ENCODE measurements at regions not wholly inside any gene's neighbourhood (a gene's known extent, or its start where the extent isn't known, plus 50 kb on each side); places are given as distances from the start of the nearest gene placed in this dataset.

DNA sequence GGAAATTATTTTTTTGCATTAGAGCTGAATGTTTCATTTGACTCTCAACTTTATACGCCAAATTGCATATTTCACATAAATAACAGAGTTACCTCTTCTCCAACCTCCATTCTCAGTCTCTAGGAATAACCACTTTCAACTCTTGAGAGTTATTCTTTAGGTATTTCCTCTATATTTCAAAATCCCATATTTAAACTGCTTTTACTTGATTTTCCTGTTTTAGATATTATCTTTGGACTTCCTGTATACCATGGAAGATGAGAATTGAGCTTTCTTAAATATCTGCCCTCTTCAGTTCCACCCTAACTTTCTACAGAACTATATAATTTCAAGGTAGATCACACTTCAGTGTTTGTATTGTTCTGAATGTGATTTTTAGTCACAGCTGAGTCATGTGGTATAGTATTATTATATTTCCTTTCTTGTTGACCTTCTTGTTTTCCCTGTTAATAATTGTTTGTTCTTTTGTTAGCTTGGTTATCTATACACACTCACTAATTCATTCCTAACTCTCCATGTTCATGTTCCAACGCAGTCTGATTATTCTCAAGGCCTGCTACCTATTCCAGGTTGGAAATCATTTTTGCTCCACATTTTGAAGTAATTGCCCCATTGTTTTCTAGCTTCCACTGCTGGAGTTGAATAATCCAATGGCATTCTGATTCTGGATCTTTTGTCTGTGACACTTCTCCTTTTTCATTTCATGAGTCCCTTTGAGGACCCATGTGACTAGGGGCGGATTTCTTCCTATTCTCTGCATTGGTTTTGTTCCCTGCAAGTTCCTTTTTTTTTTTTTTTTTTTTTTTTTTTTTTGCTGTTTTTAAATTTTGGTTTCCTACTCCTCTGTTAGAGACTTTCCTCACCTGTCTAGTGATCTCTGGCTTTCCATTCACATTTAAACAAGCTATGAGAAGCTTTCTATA is 156.8 kb upstream of the RBMS1 start:
- in situ Hi-C loops (cut with MboI; ENCODE audit: low pct_unique_long_range_greater_than_20kb in 2 of 9, low sequenced_read_pairs in 9 of 9, unreplicated experiment in 9 of 9) = no loop called here
- H3K27ac ChIP-seq = no peak overlapping the region
- WGBS, 10 experiments = 0 to 100% (median 81%) methylated on average over 1 to 2 of the region's 3 CpGs; no CpG with 5 or more reads in 1 of the 10 experiments
- no peak overlapping the region for H3K4me3 ChIP-seq
- ATAC-seq (replicated peaks in 6 of 8) = no peak
- H3K4me1 ChIP-seq (replicated peaks in 1 of 2) = no peaks in the 10 kb centered on the region

DNA sequence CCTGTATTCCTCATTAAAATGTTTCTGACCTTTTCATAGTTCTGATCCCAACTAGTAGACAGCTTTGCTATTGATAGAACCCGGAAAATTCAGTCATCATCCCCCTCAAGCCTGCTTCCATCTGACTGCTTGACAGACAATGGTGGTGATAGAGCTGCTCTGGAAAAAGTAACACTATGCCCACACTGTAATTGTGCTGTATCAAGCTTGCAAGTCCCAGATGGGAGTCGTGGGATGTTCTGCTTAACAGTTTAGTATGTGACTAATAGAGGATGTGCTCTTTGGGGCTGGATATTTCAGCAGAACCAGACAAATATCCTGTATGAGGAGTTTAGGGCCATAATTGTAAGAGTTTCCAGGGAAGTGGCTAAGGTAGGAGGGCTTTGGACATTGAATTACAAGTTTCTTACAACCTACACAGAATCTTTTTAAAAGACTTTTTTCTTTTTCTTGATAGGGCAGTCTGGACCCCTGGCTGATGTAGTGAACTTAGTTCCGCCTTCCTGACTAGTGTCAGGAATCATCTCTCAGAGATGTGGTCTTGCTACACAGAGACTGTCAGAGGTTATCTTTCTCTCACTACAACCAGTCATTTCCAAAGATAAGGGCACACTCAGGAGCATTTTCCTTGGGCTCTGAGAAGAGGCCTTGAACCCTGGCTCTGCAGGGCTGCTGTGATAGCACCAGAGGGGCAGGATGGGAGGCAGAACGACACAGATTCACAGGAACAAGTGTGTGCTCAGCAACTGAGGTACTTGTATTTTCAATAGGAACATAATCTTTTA is 158.0 kb upstream of the RBMS1 start:
- Histone ChIP-seq H3K27ac (no peak overlapping the region), H3K4me3 (no peak overlapping the region), H3K4me1 (replicated peaks in 1 of 2) (no peaks in the 10 kb centered on the region)
- in situ Hi-C loops (cut with MboI; ENCODE audit: low pct_unique_long_range_greater_than_20kb in 2 of 9, low sequenced_read_pairs in 9 of 9, unreplicated experiment in 9 of 9) = no loop called here
- WGBS, 10 experiments = 80 to 100% (median 100%) methylated on average over 1 to 4 of the region's 4 CpGs; no CpG with 5 or more reads in 2 of the 10 experiments
- no peak for ATAC-seq (replicated peaks in 6 of 8)

DNA sequence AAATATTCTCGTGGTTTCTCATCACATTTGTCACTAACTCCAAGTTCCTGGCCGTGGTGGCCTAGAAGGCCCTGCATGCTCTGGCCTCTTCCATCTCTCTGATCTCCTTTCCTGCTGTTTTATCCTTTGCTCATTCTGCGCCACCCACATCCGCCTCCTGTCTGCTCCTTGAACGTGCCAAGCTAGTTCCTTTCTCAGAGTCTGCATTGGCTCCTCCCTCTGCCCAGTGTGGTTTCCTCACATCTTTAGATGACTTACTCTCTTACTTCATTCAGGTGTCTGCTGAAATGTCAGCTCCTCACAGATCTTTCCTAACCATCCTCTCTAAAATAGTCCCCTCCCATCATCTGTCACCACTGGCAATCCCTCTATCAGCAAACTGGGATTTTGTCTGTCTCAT is 158.6 kb upstream of the RBMS1 start:
- H3K27ac ChIP-seq = no peak overlapping the region
- H3K4me1 ChIP-seq (replicated peaks in 1 of 2) = no peaks in the 10 kb centered on the region
- 50 to 100% (median 78%) methylated on average over 1 to 5 of the region's 5 CpGs; no CpG with 5 or more reads in 1 of the 10 experiments for WGBS, 10 experiments
- in situ Hi-C loops (cut with MboI; ENCODE audit: low pct_unique_long_range_greater_than_20kb in 2 of 9, low sequenced_read_pairs in 9 of 9, unreplicated experiment in 9 of 9) = no loop called here
- ATAC-seq (replicated peaks in 6 of 8) = no peak
- H3K4me3 ChIP-seq = no peak overlapping the region

DNA sequence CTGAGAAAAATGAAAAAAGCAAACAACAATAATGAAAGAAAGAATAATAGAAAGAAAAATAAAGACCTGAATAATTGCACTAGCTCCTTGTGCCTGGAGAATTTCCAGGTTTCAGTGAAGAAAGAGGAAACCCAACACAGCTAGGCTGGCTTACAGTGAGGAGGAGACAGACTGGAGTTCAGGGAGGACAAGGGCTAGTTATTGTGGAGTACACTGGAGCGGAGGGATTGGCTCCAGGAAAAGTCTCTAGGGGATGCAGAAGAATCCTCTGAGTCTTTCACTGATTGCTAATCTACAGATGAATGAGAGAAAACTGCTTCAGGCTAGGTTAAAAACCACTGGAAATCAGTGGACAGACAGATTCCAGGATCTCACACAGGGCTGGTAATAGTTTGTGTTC is 163.6 kb upstream of the RBMS1 start:
- Histone ChIP-seq H3K4me1 (replicated peaks in 1 of 2) (no peaks in the 10 kb centered on the region), H3K4me3 (no peak overlapping the region), H3K27ac (no peak overlapping the region)
- in situ Hi-C loops (cut with MboI; ENCODE audit: low pct_unique_long_range_greater_than_20kb in 2 of 9, low sequenced_read_pairs in 9 of 9, unreplicated experiment in 9 of 9) = no loop called here
- ATAC-seq (replicated peaks in 6 of 8) = peak in 2 of 8 experiments; percentile 55
- 33 to 100% (median 85%) methylated on average over 1 of the region's 1 CpG; no CpG with 5 or more reads in 2 of the 10 experiments for WGBS, 10 experiments

DNA sequence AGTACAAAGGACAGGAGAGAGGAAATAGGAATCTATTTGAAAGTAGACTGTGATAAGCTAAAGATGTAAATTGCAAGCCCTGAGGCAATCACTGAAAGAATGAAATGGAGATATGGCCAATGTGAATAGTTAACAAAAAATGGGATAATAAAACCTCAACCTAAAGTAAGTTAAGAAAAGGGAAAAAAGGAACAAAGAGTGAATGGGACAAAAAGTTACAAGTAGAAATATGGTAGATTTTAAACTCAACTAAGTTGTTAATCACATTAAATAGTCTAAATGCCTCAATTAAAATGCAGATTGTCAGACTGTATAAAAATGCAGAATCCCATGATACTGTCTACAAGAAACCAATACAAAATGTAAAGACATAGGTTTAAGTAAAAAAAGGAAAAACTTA is 165.2 kb upstream of the RBMS1 start:
- H3K4me3 ChIP-seq = no peak overlapping the region
- ATAC-seq (replicated peaks in 6 of 8) = no peak
- no peak overlapping the region for H3K27ac ChIP-seq
- H3K4me1 ChIP-seq (replicated peaks in 1 of 2) = no peaks in the 10 kb centered on the region
- in situ Hi-C loops (cut with MboI; ENCODE audit: low pct_unique_long_range_greater_than_20kb in 2 of 9, low sequenced_read_pairs in 9 of 9, unreplicated experiment in 9 of 9) = no loop called here

DNA sequence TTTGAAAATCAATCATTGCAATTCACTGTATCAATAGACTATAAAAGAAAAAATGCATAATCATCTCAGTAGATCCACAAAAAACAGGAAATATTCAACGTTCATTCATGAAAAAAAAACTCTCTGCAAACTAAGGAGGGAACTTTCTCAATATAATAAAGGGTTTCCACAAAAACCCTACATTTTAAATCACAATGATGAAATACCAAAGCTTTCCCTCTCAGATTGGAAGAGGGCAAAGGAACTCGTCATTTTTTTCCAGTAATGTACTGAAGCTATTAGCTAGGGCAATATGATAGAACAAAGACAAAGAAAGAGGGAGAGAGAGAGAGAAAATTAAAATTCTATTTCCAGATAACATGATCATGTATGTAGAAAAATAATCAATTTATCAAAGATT is 167.1 kb upstream of the RBMS1 start:
- ATAC-seq (replicated peaks in 6 of 8) = no peak
- WGBS, 10 experiments = 55 to 100% (median 76%) methylated on average over 1 to 2 of the region's 2 CpGs; no CpG with 5 or more reads in 1 of the 10 experiments
- in situ Hi-C loops (cut with MboI; ENCODE audit: low pct_unique_long_range_greater_than_20kb in 2 of 9, low sequenced_read_pairs in 9 of 9, unreplicated experiment in 9 of 9) = no loop called here
- Histone ChIP-seq H3K27ac (no peak overlapping the region), H3K4me3 (no peak overlapping the region), H3K4me1 (replicated peaks in 1 of 2) (peaks cover under 1 to 1% of the 10 kb centered on the region in 2 donors)

DNA sequence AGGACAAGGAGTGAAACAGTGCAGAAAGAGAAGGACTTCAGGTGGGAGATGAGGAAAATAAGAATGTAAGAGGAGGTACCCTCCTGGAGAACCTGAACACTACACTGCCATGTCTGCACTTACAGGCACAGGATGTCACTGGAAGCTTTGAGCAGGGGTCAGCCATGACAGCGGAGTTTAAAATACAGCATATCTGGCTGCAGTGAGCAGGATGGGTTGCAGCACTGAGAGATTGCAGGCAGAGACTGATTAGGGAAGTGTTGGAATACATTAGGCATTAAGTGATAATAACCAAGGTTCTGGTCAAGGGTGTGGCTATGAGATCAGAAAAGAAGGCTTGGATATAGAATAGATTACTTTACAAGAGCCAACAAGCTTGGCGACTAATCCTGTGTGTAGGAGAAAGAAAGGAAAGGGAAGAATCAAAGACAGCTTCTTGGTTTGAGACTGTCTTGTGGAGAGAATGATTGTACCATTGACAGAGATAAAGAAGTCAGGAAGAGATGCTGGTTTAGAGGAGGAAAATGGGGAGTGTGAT is 171.1 kb upstream of the RBMS1 start:
- Histone ChIP-seq H3K27ac (no peak overlapping the region), H3K4me3 (no peak overlapping the region), H3K4me1 (replicated peaks in 1 of 2) (peaks cover 11 to 14% of the 10 kb centered on the region in 2 donors)
- in situ Hi-C loops (cut with MboI; ENCODE audit: low pct_unique_long_range_greater_than_20kb in 2 of 9, low sequenced_read_pairs in 9 of 9, unreplicated experiment in 9 of 9) = no loop called here
- 58 to 100% (median 92%) methylated on average over 1 to 2 of the region's 2 CpGs; no CpG with 5 or more reads in 2 of the 10 experiments for WGBS, 10 experiments
- ATAC-seq (replicated peaks in 6 of 8) = no peak

DNA sequence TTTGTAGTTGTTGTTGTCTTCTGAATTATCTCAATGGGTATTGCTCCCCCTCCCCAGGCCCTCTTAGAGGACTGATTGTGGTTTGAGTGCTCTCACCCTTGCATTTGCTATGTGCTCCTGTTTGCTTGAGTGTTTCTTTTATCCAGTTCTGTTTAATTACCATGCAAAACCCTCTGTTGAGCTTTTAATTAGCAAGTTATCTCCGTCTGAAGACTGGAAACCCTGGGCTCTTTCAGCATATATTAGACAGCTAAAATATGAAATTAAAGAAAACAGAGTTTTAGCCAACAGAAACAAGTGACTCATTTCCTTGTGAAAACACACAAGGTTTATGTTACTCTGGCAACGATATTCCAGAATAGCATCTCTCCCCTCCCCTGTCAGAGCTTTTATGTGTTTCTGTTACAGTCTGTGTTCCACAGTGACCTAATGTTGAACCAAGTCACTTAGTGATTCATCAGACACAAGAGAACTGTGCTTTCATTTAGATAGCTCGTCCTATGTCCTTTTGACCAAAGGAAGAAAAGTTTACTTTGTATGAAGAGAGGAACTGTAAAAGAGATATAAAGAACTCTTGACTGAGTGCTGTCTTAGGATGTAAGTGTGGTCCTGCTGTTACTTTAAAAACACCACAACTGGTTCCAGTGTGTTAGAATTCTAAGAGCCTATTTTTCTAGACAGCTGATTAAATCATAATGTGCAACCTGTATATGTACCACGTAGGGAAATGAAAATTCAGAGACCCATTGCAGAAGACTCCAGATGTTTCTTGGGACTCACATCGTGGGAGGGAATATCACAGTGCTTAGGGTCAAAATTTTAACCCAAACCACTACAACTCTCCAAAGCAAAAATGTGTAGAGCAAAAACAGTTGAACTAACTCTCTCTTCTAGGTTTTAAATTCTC is 172.8 kb upstream of the RBMS1 start:
- in situ Hi-C loops (cut with MboI; ENCODE audit: low pct_unique_long_range_greater_than_20kb in 2 of 9, low sequenced_read_pairs in 9 of 9, unreplicated experiment in 9 of 9) = no loop called here
- 0 to 32% (median 7%) methylated on average over 2 to 5 of the region's 5 CpGs; no CpG with 5 or more reads in 2 of the 10 experiments for WGBS, 10 experiments
- peak overlapping the region; percentile 50 to 58 for H3K27ac ChIP-seq
- H3K4me3 ChIP-seq = no peak overlapping the region
- peak; percentile 98 to 99 (median 99) for ATAC-seq (replicated peaks in 6 of 8)
- H3K4me1 ChIP-seq (replicated peaks in 1 of 2) = peaks cover 11 to 14% of the 10 kb centered on the region in 2 donors

DNA sequence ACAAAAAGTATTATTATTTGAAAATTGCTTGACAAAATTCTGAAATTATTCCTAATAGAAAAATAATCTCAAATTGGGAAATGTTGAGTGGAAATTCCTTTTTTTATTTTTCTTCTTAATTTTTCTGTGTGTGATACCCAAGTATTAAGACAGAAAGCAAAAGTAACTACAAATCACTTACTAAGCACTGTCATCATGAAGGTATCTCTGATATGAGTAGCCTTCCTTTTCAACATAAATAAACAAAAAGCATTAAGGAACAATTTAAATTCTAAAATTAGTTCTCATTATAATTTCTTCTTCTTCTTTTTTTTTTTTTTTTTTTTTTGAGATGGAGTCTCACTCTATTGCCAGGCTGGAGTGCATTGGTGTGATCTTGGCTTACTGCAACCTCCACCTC is 174.2 kb upstream of the RBMS1 start:
- Histone ChIP-seq H3K27ac (no peak overlapping the region), H3K4me1 (replicated peaks in 1 of 2) (peaks cover 11 to 14% of the 10 kb centered on the region in 2 donors), H3K4me3 (no peak overlapping the region)
- no peak for ATAC-seq (replicated peaks in 6 of 8)
- in situ Hi-C loops (cut with MboI; ENCODE audit: low pct_unique_long_range_greater_than_20kb in 2 of 9, low sequenced_read_pairs in 9 of 9, unreplicated experiment in 9 of 9) = no loop called here

DNA sequence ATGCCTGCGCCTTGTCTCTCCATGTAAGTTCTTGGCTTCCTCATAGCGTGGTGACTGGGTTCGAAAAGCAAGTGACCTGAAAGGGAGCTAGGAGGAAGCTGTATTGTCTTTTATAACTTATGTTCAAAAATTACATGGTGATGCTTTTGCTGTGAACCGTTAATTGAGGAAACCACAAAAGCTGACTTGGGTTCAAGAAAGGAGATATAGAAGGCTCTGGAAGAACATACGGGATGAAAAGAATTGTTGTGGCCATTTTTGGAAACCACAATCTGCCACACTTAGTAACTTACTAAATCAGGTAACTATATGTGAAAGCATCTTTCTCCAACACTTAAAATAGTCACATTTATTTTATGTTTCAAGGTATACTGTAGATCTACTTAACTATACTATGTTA is 177.0 kb upstream of the RBMS1 start:
- in situ Hi-C loops (cut with MboI; ENCODE audit: low pct_unique_long_range_greater_than_20kb in 2 of 9, low sequenced_read_pairs in 9 of 9, unreplicated experiment in 9 of 9) = no loop called here
- no peak for ATAC-seq (replicated peaks in 6 of 8)
- H3K4me3 ChIP-seq = no peak overlapping the region
- no peak overlapping the region for H3K27ac ChIP-seq
- peaks cover 10 to 14% of the 10 kb centered on the region in 2 donors for H3K4me1 ChIP-seq (replicated peaks in 1 of 2)
- WGBS, 10 experiments = 76 to 100% (median 95%) methylated on average over 1 to 5 of the region's 5 CpGs

DNA sequence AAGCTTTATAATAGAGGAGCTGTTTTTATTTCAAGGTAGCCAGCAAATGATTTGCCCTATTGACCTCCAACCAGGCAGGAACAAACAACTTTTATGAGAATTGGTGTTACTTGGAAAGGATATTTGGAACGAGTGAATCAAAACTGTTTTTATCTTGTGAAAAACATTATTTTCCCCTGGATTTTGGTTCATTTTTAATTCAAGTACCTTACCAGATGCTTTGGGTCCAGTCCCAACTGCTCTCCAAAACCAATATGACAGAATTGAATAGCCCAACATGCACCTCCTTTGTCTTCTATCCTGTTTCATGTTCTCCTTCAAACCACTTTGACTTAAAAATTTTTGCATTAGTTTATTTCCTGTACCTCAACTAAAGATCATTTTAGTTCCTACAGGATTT is 178.6 kb upstream of the RBMS1 start:
- no peak for ATAC-seq (replicated peaks in 6 of 8)
- WGBS, 10 experiments = 89 to 100% (median 100%) methylated on average over 1 of the region's 1 CpG; no CpG with 5 or more reads in 4 of the 10 experiments

DNA sequence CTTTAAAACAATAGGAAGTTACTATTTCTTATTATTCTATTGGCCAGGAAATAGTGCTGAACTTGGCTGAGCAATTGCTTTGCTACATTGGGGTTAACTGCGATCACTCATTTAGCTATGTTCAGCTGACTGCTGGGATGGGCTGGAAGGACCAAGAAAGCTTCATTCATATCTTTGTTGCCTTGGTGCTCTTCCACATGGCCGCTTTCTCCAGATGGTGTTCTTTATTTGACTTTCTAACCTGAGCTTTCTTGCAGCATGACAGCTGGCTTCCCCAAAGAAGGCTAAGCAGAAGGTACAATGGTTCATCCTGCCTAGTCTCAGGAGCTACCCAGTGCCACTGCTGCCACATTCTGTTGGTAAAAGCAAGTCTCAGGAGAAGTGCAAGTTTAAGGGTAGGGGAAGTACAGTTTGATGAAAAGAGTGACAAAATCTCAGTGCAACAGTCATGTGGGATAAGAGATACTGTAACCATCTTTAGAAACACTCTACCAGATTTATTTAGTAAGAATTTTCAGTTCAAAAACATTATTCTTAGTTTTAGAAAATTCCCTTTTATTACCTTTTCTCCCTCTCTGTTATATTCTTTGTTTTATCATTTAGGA is 180.6 kb upstream of the RBMS1 start:
- Histone ChIP-seq H3K4me3 (no peak overlapping the region), H3K27ac (no peak overlapping the region), H3K4me1 (replicated peaks in 1 of 2) (no peaks in the 10 kb centered on the region)
- in situ Hi-C loops (cut with MboI; ENCODE audit: low pct_unique_long_range_greater_than_20kb in 2 of 9, low sequenced_read_pairs in 9 of 9, unreplicated experiment in 9 of 9) = no loop called here
- peak in 6 of 8 experiments; percentile 13 to 67 (median 26) for ATAC-seq (replicated peaks in 6 of 8)
- WGBS, 10 experiments = 25 to 100% (median 83%) methylated on average over 1 to 2 of the region's 2 CpGs; no CpG with 5 or more reads in 3 of the 10 experiments

More for the DNA sequence above, 178.6 kb upstream of the RBMS1 start:
- H3K4me1 ChIP-seq (replicated peaks in 1 of 2) = peaks cover 0 to 2% of the 10 kb centered on the region in 2 donors
- in situ Hi-C loops (cut with MboI; ENCODE audit: low pct_unique_long_range_greater_than_20kb in 2 of 9, low sequenced_read_pairs in 9 of 9, unreplicated experiment in 9 of 9) = no loop called here
- H3K27ac ChIP-seq = no peak overlapping the region
- H3K4me3 ChIP-seq = no peak overlapping the region
